ENCODE measurements at regions not wholly inside any gene's neighbourhood (a gene's known extent, or its start where the extent isn't known, plus 50 kb on each side); places are given as distances from the start of the nearest gene placed in this dataset.

DNA sequence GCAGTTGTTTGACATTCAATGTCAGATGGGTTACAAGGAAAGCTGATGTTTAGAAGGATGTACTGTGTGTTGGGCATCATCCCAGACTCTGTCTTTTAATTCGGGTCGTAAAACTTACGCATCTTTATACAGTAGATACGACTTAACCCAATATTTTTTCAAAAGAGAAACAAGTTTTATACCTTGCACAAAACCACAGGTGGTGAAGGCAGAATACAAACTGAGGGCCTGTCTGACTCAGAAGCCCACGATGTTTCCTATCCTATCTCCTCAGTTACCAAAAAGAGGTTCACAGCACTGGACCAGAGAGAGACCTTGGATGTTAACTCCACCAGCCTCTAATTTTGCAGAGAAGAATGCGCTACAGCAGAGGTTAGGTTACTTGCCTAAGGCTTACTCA is 477.0 kb downstream of the FOXO1 start:
- no peaks in the 10 kb centered on the region for H3K9me3 ChIP-seq (replicated peaks in 1 of 2; ENCODE audit: control insufficient read depth in 2 of 2, insufficient read depth in 1 of 2, low read depth in 1 of 2, low read length in 2 of 2)
- H3K36me3 ChIP-seq (replicated peaks in 1 of 2; ENCODE audit: control insufficient read depth in 2 of 2, insufficient read depth in 2 of 2, low read length in 2 of 2), result no peaks in the 10 kb centered on the region
- H3K4me3 ChIP-seq (ENCODE audit: low read length in 2 of 2), result no peak overlapping the region
- no peak overlapping the region for H3K14ac ChIP-seq (ENCODE audit: low read length)
- H4K91ac ChIP-seq (ENCODE audit: low read depth, low read length, poor library complexity), result no peak overlapping the region
- no peak overlapping the region for H2AK5ac ChIP-seq (ENCODE audit: low read depth, low read length)
- no peak overlapping the region for H3K9ac ChIP-seq (ENCODE audit: low read depth, low read length, poor library complexity)
- DNase-seq (ENCODE audit: low spot score), result no peak
- no peak overlapping the region for H2BK15ac ChIP-seq (ENCODE audit: low read length)
- no peak overlapping the region for H2BK5ac ChIP-seq (ENCODE audit: low read length)
- peak overlapping the region; percentile 21 for H3K4me2 ChIP-seq (ENCODE audit: insufficient read depth, low read length, poor library complexity, severe bottlenecking)
- H3K18ac ChIP-seq (ENCODE audit: low read length), result peak overlapping the region; percentile 73
- H3K23ac ChIP-seq (ENCODE audit: low read depth, low read length, poor library complexity), result no peak overlapping the region
- no peaks in the 10 kb centered on the region for H3K27me3 ChIP-seq (ENCODE audit: control insufficient read depth in 3 of 3, insufficient read depth in 3 of 3, low read depth in 1 of 3, low read length in 3 of 3)
- H4K8ac ChIP-seq (ENCODE audit: low read depth, low read length), result no peak overlapping the region
- WGBS, 2 donors (ENCODE audit: extremely low coverage in 2 of 2, insufficient read length in 2 of 2, insufficient replicate concordance in 1 of 2), result no CpG with 5 or more reads among the region's 6 CpGs
- no peak overlapping the region for H2BK12ac ChIP-seq (ENCODE audit: low read length)
- H3K27ac ChIP-seq (replicated peaks; ENCODE audit: low read length), result peak overlapping the region; percentile 93
- H3K4me1 ChIP-seq (ENCODE audit: control insufficient read depth in 2 of 2, insufficient read depth in 1 of 2, low read depth in 1 of 2, low read length in 2 of 2), result peaks cover 15 to 33% of the 10 kb centered on the region in 2 donors
- H3K79me1 ChIP-seq (ENCODE audit: low read depth, low read length), result no peaks in the 10 kb centered on the region
- no peak overlapping the region for H2BK120ac ChIP-seq (ENCODE audit: low read depth, low read length)
- peak overlapping the region; percentile 89 for H2AFZ ChIP-seq (ENCODE audit: low read length)
- H3K4ac ChIP-seq (ENCODE audit: low read length), result no peak overlapping the region

DNA sequence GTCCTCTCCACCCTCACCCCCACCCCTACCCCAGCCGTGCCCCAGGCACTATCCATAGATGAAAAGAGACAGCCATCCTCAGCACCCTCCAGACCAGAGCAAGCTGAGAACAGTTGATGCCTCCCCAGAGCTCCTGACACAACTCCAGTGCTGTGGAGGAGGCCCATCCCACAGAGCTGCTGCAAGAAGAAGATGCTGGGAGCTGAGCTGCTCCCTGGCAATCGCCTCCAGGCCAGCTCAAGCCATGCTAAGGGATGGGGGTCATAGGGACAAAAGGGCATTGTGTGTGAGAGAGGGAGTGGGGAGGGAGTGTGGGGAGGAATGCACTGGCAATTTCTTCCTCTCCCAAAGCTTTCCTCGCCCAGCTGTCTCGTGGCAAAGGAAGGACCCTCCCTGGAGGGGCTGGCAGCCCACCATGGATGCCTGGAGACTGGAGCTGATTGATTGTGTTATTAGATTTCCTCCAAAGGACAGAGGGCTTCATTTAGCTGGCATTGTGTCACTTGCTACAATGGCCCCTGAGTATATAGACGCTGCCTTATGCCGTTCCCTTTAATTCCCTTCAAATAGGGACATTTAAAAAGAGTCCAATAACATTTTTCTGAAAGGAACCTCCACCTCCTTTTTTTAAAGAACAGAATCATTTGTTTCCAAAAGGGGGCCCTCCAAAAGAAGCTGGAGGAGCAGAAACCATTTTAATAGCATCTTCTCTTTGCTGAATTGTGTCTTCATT is 476.4 kb downstream of the FOXO1 start:
- WGBS, 2 donors (ENCODE audit: extremely low coverage in 2 of 2, insufficient read length in 2 of 2, insufficient replicate concordance in 1 of 2), result no CpG with 5 or more reads among the region's 6 CpGs
- Histone ChIP-seq H2BK15ac (ENCODE audit: low read length) (no peak overlapping the region), H2AFZ (ENCODE audit: low read length) (peak overlapping the region; percentile 89), H2BK12ac (ENCODE audit: low read length) (no peak overlapping the region), H2BK5ac (ENCODE audit: low read length) (no peak overlapping the region), H3K27ac (replicated peaks; ENCODE audit: low read length) (peak overlapping the region; percentile 93), H3K23ac (ENCODE audit: low read depth, low read length, poor library complexity) (no peak overlapping the region), H3K27me3 (ENCODE audit: control insufficient read depth in 3 of 3, insufficient read depth in 3 of 3, low read depth in 1 of 3, low read length in 3 of 3) (no peaks in the 10 kb centered on the region), H3K4me2 (ENCODE audit: insufficient read depth, low read length, poor library complexity, severe bottlenecking) (peak overlapping the region; percentile 33), H4K91ac (ENCODE audit: low read depth, low read length, poor library complexity) (no peak overlapping the region), H3K18ac (ENCODE audit: low read length) (peak overlapping the region; percentile 73), H3K79me1 (ENCODE audit: low read depth, low read length) (no peaks in the 10 kb centered on the region), H3K36me3 (replicated peaks in 1 of 2; ENCODE audit: control insufficient read depth in 2 of 2, insufficient read depth in 2 of 2, low read length in 2 of 2) (no peaks in the 10 kb centered on the region), H3K4me3 (ENCODE audit: low read length in 2 of 2) (peak overlapping the region in 1 of 2 donors; percentile 34), H3K9ac (ENCODE audit: low read depth, low read length, poor library complexity) (no peak overlapping the region), H2AK5ac (ENCODE audit: low read depth, low read length) (no peak overlapping the region), H3K9me3 (replicated peaks in 1 of 2; ENCODE audit: control insufficient read depth in 2 of 2, insufficient read depth in 1 of 2, low read depth in 1 of 2, low read length in 2 of 2) (no peaks in the 10 kb centered on the region), H3K4me1 (ENCODE audit: control insufficient read depth in 2 of 2, insufficient read depth in 1 of 2, low read depth in 1 of 2, low read length in 2 of 2) (peaks cover 15 to 33% of the 10 kb centered on the region in 2 donors), H2BK120ac (ENCODE audit: low read depth, low read length) (no peak overlapping the region), H4K8ac (ENCODE audit: low read depth, low read length) (peak overlapping the region; percentile 83), H3K4ac (ENCODE audit: low read length) (no peak overlapping the region), H3K14ac (ENCODE audit: low read length) (no peak overlapping the region)
- peak; percentile 59 for DNase-seq (ENCODE audit: low spot score)

DNA sequence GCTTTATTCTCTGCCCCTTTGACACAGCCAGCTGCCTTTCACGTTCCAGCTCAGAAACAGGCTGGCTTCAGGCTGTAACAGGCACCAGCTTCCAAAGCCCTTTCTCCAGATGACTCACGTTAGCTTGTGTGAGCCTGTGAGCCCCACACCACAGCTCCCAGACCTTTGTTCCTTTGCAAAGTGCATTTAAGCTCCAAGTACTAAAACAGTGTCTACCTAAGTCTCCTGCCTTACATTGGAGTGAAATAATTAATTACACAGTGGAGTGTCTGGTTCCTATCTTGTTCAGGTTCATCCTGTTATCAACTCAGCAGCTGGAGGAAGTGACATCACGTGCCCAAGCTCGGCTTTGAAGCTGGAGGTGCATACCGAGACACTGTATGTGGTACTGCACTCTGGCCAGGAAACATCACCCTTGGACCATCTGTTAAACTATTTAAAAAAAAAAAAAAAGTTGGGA is 475.8 kb downstream of the FOXO1 start:
- H3K4me2 ChIP-seq (ENCODE audit: insufficient read depth, low read length, poor library complexity, severe bottlenecking), result no peak overlapping the region
- peak; percentile 57 for DNase-seq (ENCODE audit: low spot score)
- H3K27me3 ChIP-seq (ENCODE audit: control insufficient read depth in 3 of 3, insufficient read depth in 3 of 3, low read depth in 1 of 3, low read length in 3 of 3), result no peaks in the 10 kb centered on the region
- H3K14ac ChIP-seq (ENCODE audit: low read length), result no peak overlapping the region
- no peaks in the 10 kb centered on the region for H3K36me3 ChIP-seq (replicated peaks in 1 of 2; ENCODE audit: control insufficient read depth in 2 of 2, insufficient read depth in 2 of 2, low read length in 2 of 2)
- no peak overlapping the region for H2BK12ac ChIP-seq (ENCODE audit: low read length)
- H3K4me3 ChIP-seq (ENCODE audit: low read length in 2 of 2), result peak overlapping the region in 1 of 2 donors; percentile 34
- no peak overlapping the region for H2BK15ac ChIP-seq (ENCODE audit: low read length)
- H2AFZ ChIP-seq (ENCODE audit: low read length), result peak overlapping the region; percentile 89
- H3K9me3 ChIP-seq (replicated peaks in 1 of 2; ENCODE audit: control insufficient read depth in 2 of 2, insufficient read depth in 1 of 2, low read depth in 1 of 2, low read length in 2 of 2), result no peaks in the 10 kb centered on the region
- H4K8ac ChIP-seq (ENCODE audit: low read depth, low read length), result no peak overlapping the region
- no peak overlapping the region for H4K91ac ChIP-seq (ENCODE audit: low read depth, low read length, poor library complexity)
- peak overlapping the region; percentile 93 for H3K27ac ChIP-seq (replicated peaks; ENCODE audit: low read length)
- H3K23ac ChIP-seq (ENCODE audit: low read depth, low read length, poor library complexity), result no peak overlapping the region
- no peak overlapping the region for H3K18ac ChIP-seq (ENCODE audit: low read length)
- no peak overlapping the region for H3K4ac ChIP-seq (ENCODE audit: low read length)
- H3K4me1 ChIP-seq (ENCODE audit: control insufficient read depth in 2 of 2, insufficient read depth in 1 of 2, low read depth in 1 of 2, low read length in 2 of 2), result peaks cover 15 to 33% of the 10 kb centered on the region in 2 donors
- H2BK5ac ChIP-seq (ENCODE audit: low read length), result no peak overlapping the region
- no peak overlapping the region for H3K9ac ChIP-seq (ENCODE audit: low read depth, low read length, poor library complexity)
- no peak overlapping the region for H2BK120ac ChIP-seq (ENCODE audit: low read depth, low read length)
- WGBS, 2 donors (ENCODE audit: extremely low coverage in 2 of 2, insufficient read length in 2 of 2, insufficient replicate concordance in 1 of 2), result no CpG with 5 or more reads among the region's 5 CpGs
- no peaks in the 10 kb centered on the region for H3K79me1 ChIP-seq (ENCODE audit: low read depth, low read length)
- no peak overlapping the region for H2AK5ac ChIP-seq (ENCODE audit: low read depth, low read length)

DNA sequence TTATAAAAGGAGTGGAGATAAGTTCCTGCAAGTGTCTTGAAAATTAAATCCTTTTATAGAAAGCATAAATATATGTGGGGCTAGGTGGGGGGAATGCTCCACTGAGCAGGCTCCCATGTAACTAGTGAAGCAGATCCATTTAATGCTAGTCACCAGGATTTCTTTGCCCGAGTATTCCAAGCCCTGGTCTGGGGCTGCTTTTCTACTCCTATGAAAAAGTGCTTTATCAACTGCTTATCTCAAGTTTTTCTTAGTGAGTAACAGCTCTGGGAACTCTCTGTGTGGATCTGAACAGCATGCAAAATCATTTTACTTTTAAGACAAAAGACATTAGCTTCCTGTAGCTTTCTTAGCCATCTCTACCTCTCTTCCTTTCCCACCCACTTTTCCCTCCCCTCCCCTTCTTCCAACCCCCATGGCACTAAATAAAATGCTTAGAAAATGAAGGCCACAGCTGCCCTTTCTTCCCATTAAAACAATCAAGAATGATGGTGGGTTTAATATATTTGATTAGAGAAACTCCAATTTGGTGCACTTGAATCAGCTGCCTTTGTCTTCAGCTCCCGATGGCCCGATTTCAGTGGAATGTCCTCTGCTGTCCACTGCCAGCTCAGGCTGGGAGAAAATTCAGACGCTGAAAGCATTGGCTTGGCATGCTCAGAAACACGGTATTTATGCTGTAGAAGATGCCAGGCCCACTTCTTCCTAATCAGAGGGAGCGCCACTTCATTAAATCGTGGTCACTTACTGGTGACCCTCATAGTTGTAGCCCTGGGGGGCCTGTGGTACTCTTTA is 475.1 kb downstream of the FOXO1 start:
- no peak overlapping the region for H3K4ac ChIP-seq (ENCODE audit: low read length)
- H2BK120ac ChIP-seq (ENCODE audit: low read depth, low read length), result no peak overlapping the region
- no peak overlapping the region for H3K23ac ChIP-seq (ENCODE audit: low read depth, low read length, poor library complexity)
- no peak overlapping the region for H2BK12ac ChIP-seq (ENCODE audit: low read length)
- no peak overlapping the region for H2BK15ac ChIP-seq (ENCODE audit: low read length)
- H4K91ac ChIP-seq (ENCODE audit: low read depth, low read length, poor library complexity), result no peak overlapping the region
- no peaks in the 10 kb centered on the region for H3K36me3 ChIP-seq (replicated peaks in 1 of 2; ENCODE audit: control insufficient read depth in 2 of 2, insufficient read depth in 2 of 2, low read length in 2 of 2)
- H3K9me3 ChIP-seq (replicated peaks in 1 of 2; ENCODE audit: control insufficient read depth in 2 of 2, insufficient read depth in 1 of 2, low read depth in 1 of 2, low read length in 2 of 2), result no peaks in the 10 kb centered on the region
- peak overlapping the region; percentile 53 for H3K18ac ChIP-seq (ENCODE audit: low read length)
- no CpG with 5 or more reads among the region's 7 CpGs for WGBS, 2 donors (ENCODE audit: extremely low coverage in 2 of 2, insufficient read length in 2 of 2, insufficient replicate concordance in 1 of 2)
- peaks cover 15 to 33% of the 10 kb centered on the region in 2 donors for H3K4me1 ChIP-seq (ENCODE audit: control insufficient read depth in 2 of 2, insufficient read depth in 1 of 2, low read depth in 1 of 2, low read length in 2 of 2)
- no peaks in the 10 kb centered on the region for H3K79me1 ChIP-seq (ENCODE audit: low read depth, low read length)
- H3K4me3 ChIP-seq (ENCODE audit: low read length in 2 of 2), result no peak overlapping the region
- H3K27ac ChIP-seq (replicated peaks; ENCODE audit: low read length), result peak overlapping the region; percentile 93
- peak overlapping the region; percentile 89 for H2AFZ ChIP-seq (ENCODE audit: low read length)
- no peak overlapping the region for H3K9ac ChIP-seq (ENCODE audit: low read depth, low read length, poor library complexity)
- no peak overlapping the region for H4K8ac ChIP-seq (ENCODE audit: low read depth, low read length)
- H2BK5ac ChIP-seq (ENCODE audit: low read length), result no peak overlapping the region
- H3K27me3 ChIP-seq (ENCODE audit: control insufficient read depth in 3 of 3, insufficient read depth in 3 of 3, low read depth in 1 of 3, low read length in 3 of 3), result no peaks in the 10 kb centered on the region
- peak overlapping the region; percentile 24 for H2AK5ac ChIP-seq (ENCODE audit: low read depth, low read length)
- H3K4me2 ChIP-seq (ENCODE audit: insufficient read depth, low read length, poor library complexity, severe bottlenecking), result no peak overlapping the region
- no peak overlapping the region for H3K14ac ChIP-seq (ENCODE audit: low read length)
- no peak for DNase-seq (ENCODE audit: low spot score)

All from neuronal stem cell (in vitro differentiated cells).